Breast epithelium (tissue), 4 donors: ENCODE measurements at regions not wholly inside any gene's neighbourhood (a gene's known extent, or its start where the extent isn't known, plus 50 kb on each side); places are given as distances from the start of the nearest gene placed in this dataset.

Source experiments
- DNase-seq, 2 donors: peaks; one replicate each; pipeline ENCODE4 v3.0.0-alpha.2; 2019; ENCODE audit warnings: low spot score in 2 of 2
- H3K27ac ChIP-seq, 2 donors: fragments of 200-600 bp; sonication (generic) in 1 of 2; one replicate each; pipeline ENCODE4 v1.5.1; 2016 to 2019; ENCODE audit warnings: mild to moderate bottlenecking in 1 of 2
- H3K27me3 ChIP-seq, 2 donors: fragments of 200-600 bp; sonication (generic) in 1 of 2; one replicate each; pipeline versions ENCODE4 v1.5.1 to v1.6.0; 2017 to 2019; ENCODE audit warnings: control low read depth in 1 of 2, mild to moderate bottlenecking in 1 of 2
- H3K36me3 ChIP-seq: fragments of 200-600 bp; one replicate; pipeline ENCODE4 v1.5.1; 2019
- H3K4me1 ChIP-seq, 2 donors: fragments of 200-600 bp; sonication (generic); one replicate each; pipeline ENCODE4 v1.5.1; 2016 to 2019; ENCODE audit warnings: control low read depth in 1 of 2
- H3K4me3 ChIP-seq, 3 donors: fragments of 200-600 bp; sonication (generic); 1 replicate in 2 of 3; 2 replicates in 1 of 3; pipeline ENCODE4 v1.5.1; 2016 to 2019; ENCODE audit warnings: mild to moderate bottlenecking in 3 of 3, moderate library complexity in 2 of 3
- H3K9me3 ChIP-seq, 2 donors: fragments of 200-600 bp; sonication (generic) in 1 of 2; one replicate each; pipeline ENCODE4 v1.5.1; 2016 to 2019; ENCODE audit warnings: control low read depth in 1 of 2
- CTCF ChIP-seq, 3 donors: fragments of 450-650 bp; IDR thresholded peaks; one replicate each; pipeline ENCODE4 v1.5.1; 2016 to 2017; ENCODE audit warnings: antibody characterized with exemption in 3 of 3, mild to moderate bottlenecking in 3 of 3, moderate library complexity in 3 of 3
- POLR2A ChIP-seq: fragments of 450-650 bp; IDR thresholded peaks from one replicate; pipeline ENCODE4 v1.6.1; 2016; ENCODE audit warnings: antibody characterized with exemption, mild to moderate bottlenecking, moderate library complexity
- POLR2AphosphoS5 ChIP-seq, 3 donors: sonication (generic); formaldehyde crosslinking; IDR thresholded peaks; one replicate each; pipeline ENCODE4 v1.6.1; 2017; ENCODE audit warnings: antibody characterized with exemption in 3 of 3
- intact Hi-C: fragments of 100-400 bp; cut with DNase I; formaldehyde crosslinking; loops from one replicate; pipeline ENCODE4 v1.15.1; 2023; ENCODE audit warnings: low total_unique reads

GRCh38 chr1:4016351-4017130, 116.5 kb upstream of the C1orf174 start:
- TF ChIP-seq POLR2AphosphoS5 (IDR thresholded peaks at IDR 0.05) (no peak), POLR2A (no peak), CTCF (IDR thresholded peaks at IDR 0.05) (no peak)
- Histone ChIP-seq H3K36me3 (no peaks in the 10 kb centered on the region), H3K4me3 (no peak overlapping the region), H3K9me3 (no peaks in the 10 kb centered on the region), H3K4me1 (no peaks in the 10 kb centered on the region), H3K27ac (no peak overlapping the region), H3K27me3 (peaks cover 0 to 15% of the 10 kb centered on the region in 2 donors)
- DNase-seq, result peak; percentile 8 to 12
- intact Hi-C loops, result no loop called here

GRCh38 chr1:4017636-4018365, 117.7 kb upstream of the C1orf174 start:
- TF ChIP-seq POLR2A, result no peak
- TF ChIP-seq POLR2AphosphoS5 (IDR thresholded peaks at IDR 0.05), result no peak
- no peak for TF ChIP-seq CTCF (IDR thresholded peaks at IDR 0.05)
- Histone ChIP-seq H3K27me3 (peaks cover 0 to 15% of the 10 kb centered on the region in 2 donors), H3K4me3 (no peak overlapping the region), H3K9me3 (no peaks in the 10 kb centered on the region), H3K27ac (no peak overlapping the region), H3K4me1 (no peaks in the 10 kb centered on the region), H3K36me3 (no peaks in the 10 kb centered on the region)
- intact Hi-C loops, result no loop called here
- no peak for DNase-seq

DNA sequence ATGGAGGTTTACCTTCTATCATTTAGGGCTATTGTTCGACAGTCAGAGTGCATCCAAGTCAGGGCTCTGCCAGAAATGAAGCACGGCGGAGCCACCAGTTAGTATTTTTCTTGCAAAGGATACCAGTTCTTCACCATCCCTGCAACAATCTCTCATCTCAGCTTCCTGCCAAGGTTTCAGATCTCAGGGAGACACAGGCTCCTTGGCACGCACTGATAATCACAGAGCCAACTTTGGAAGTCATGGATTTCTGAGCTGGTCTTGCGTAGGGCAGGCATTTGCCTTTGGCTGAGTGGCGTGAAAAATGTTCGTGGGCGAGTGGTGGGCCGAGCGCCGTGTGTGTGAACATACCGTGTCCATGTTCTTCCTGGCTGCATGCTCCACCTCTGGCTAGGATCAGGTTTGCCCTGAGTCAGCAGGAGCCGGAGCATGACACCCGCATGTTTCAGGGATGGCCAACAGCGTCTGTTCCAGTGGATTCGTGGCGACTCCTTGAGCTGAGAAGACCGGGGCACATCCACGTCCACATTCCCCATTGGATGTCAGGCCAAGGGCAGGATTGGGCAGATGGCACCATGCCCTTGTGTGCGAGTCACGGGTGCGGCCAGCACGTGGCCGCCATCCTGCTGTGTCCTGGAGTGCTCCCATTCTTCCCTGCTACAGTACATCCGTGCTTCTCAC, 118.5 kb upstream of the C1orf174 start:
- DNase-seq, result peak in 1 of 2 donors; percentile 59
- Histone ChIP-seq H3K4me1 (no peaks in the 10 kb centered on the region), H3K36me3 (no peaks in the 10 kb centered on the region), H3K9me3 (no peaks in the 10 kb centered on the region), H3K27me3 (peaks cover 0 to 15% of the 10 kb centered on the region in 2 donors), H3K4me3 (peak overlapping the region in 1 of 3 donors; percentile 28), H3K27ac (no peak overlapping the region)
- no peak for TF ChIP-seq CTCF (IDR thresholded peaks at IDR 0.05)
- no peak for TF ChIP-seq POLR2AphosphoS5 (IDR thresholded peaks at IDR 0.05)
- no peak for TF ChIP-seq POLR2A
- intact Hi-C loops, result no loop called here

DNA sequence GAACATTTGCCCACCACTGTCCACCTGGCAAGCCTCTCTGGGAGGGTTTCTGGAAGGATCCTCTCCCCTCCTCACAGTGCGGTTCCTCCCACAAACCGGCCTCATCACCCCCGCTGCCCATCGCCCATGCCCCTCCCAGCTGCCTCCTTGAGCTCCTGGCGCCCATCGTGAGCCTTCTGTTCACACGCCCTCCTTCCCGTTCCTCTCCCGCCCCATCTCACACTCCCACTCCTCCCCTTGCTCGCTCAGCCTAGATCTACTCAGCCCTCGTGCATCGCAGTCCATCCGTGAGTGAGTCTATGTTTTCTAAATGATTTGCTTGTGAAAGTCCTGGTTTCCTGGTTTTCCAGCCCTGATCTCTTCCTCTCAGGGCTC, 119.1 kb upstream of the C1orf174 start:
- Histone ChIP-seq H3K4me3 (no peak overlapping the region), H3K9me3 (no peaks in the 10 kb centered on the region), H3K4me1 (no peaks in the 10 kb centered on the region), H3K27ac (no peak overlapping the region), H3K27me3 (peaks cover 0 to 17% of the 10 kb centered on the region in 2 donors), H3K36me3 (no peaks in the 10 kb centered on the region)
- TF ChIP-seq CTCF (IDR thresholded peaks at IDR 0.05), result no peak
- no peak for TF ChIP-seq POLR2AphosphoS5 (IDR thresholded peaks at IDR 0.05)
- no peak for TF ChIP-seq POLR2A
- intact Hi-C loops, result no loop called here
- no peak for DNase-seq
